ENCODE measurements at regions not wholly inside any gene's neighbourhood (a gene's known extent, or its start where the extent isn't known, plus 50 kb on each side); places are given as distances from the start of the nearest gene placed in this dataset.

GRCh38 chr11:24240496-24241175 is 256.2 kb upstream of the LUZP2 start:
- DNase-seq (ENCODE audit: low read depth in 2 of 2) = peak in 1 of 2 donors; percentile 33
- H3K27ac ChIP-seq (ENCODE audit: insufficient read depth, low read length) = no peak overlapping the region
- no peak for TF ChIP-seq CTCF (conservative IDR thresholded peaks at IDR 0.05 in 1 of 2, IDR thresholded peaks at IDR 0.05 in 1 of 2; ENCODE audit: low read depth in 1 of 2, low read length in 2 of 2)
- TF ChIP-seq EZH2 (IDR thresholded peaks at IDR 0.05; ENCODE audit: low read length, missing control alignments) = no peak
- H2AFZ ChIP-seq (ENCODE audit: low read length) = no peak overlapping the region
- no peak overlapping the region for H3K4me2 ChIP-seq (ENCODE audit: extremely low read depth, insufficient read depth, low read length)
- H3K4me3 ChIP-seq (replicated peaks in 1 of 4; ENCODE audit: control extremely low read depth in 1 of 4, insufficient read depth in 1 of 4, low read depth in 3 of 4, low read length in 4 of 4) = no peak overlapping the region
- peaks cover 2% of the 10 kb centered on the region for H3K4me1 ChIP-seq (ENCODE audit: control insufficient read depth, extremely low read depth, insufficient read depth, low read length)
- no peaks in the 10 kb centered on the region for H3K79me2 ChIP-seq (ENCODE audit: control insufficient read depth, insufficient read depth, low read length)
- H3K36me3 ChIP-seq (ENCODE audit: control insufficient read depth, insufficient read depth, low read length) = no peaks in the 10 kb centered on the region
- H3K27me3 ChIP-seq (ENCODE audit: control insufficient read depth, insufficient read depth, low read length) = no peaks in the 10 kb centered on the region
- H3K9ac ChIP-seq (ENCODE audit: insufficient read depth, low read length) = no peak overlapping the region
- H4K20me1 ChIP-seq (ENCODE audit: control insufficient read depth, extremely low read depth, insufficient read depth, low read length) = peaks cover 1% of the 10 kb centered on the region
- no peaks in the 10 kb centered on the region for H3K9me3 ChIP-seq (ENCODE audit: control insufficient read depth, insufficient read depth, low read depth, low read length)

GRCh38 chr11:24246715-24247114 is 250.1 kb upstream of the LUZP2 start:
- H2AFZ ChIP-seq (ENCODE audit: low read length) = no peak overlapping the region
- H4K20me1 ChIP-seq (ENCODE audit: control insufficient read depth, extremely low read depth, insufficient read depth, low read length) = peaks cover under 1% of the 10 kb centered on the region
- no peaks in the 10 kb centered on the region for H3K9me3 ChIP-seq (ENCODE audit: control insufficient read depth, insufficient read depth, low read depth, low read length)
- no peak overlapping the region for H3K27ac ChIP-seq (ENCODE audit: insufficient read depth, low read length)
- TF ChIP-seq CTCF (conservative IDR thresholded peaks at IDR 0.05 in 1 of 2, IDR thresholded peaks at IDR 0.05 in 1 of 2; ENCODE audit: low read depth in 1 of 2, low read length in 2 of 2) (no peak), EZH2 (IDR thresholded peaks at IDR 0.05; ENCODE audit: low read length, missing control alignments) (no peak)
- H3K36me3 ChIP-seq (ENCODE audit: control insufficient read depth, insufficient read depth, low read length) = no peaks in the 10 kb centered on the region
- no peaks in the 10 kb centered on the region for H3K79me2 ChIP-seq (ENCODE audit: control insufficient read depth, insufficient read depth, low read length)
- no peak overlapping the region for H3K4me3 ChIP-seq (replicated peaks in 1 of 4; ENCODE audit: control extremely low read depth in 1 of 4, insufficient read depth in 1 of 4, low read depth in 3 of 4, low read length in 4 of 4)
- H3K9ac ChIP-seq (ENCODE audit: insufficient read depth, low read length) = no peak overlapping the region
- H3K4me2 ChIP-seq (ENCODE audit: extremely low read depth, insufficient read depth, low read length) = no peak overlapping the region
- no peaks in the 10 kb centered on the region for H3K27me3 ChIP-seq (ENCODE audit: control insufficient read depth, insufficient read depth, low read length)
- no peak for DNase-seq (ENCODE audit: low read depth in 2 of 2)
- H3K4me1 ChIP-seq (ENCODE audit: control insufficient read depth, extremely low read depth, insufficient read depth, low read length) = no peaks in the 10 kb centered on the region

GRCh38 chr11:24247846-24248245 is 249.0 kb upstream of the LUZP2 start:
- no peaks in the 10 kb centered on the region for H3K27me3 ChIP-seq (ENCODE audit: control insufficient read depth, insufficient read depth, low read length)
- H3K4me3 ChIP-seq (replicated peaks in 1 of 4; ENCODE audit: control extremely low read depth in 1 of 4, insufficient read depth in 1 of 4, low read depth in 3 of 4, low read length in 4 of 4) = no peak overlapping the region
- H3K9me3 ChIP-seq (ENCODE audit: control insufficient read depth, insufficient read depth, low read depth, low read length) = no peaks in the 10 kb centered on the region
- TF ChIP-seq CTCF (conservative IDR thresholded peaks at IDR 0.05 in 1 of 2, IDR thresholded peaks at IDR 0.05 in 1 of 2; ENCODE audit: low read depth in 1 of 2, low read length in 2 of 2) = no peak
- TF ChIP-seq EZH2 (IDR thresholded peaks at IDR 0.05; ENCODE audit: low read length, missing control alignments) = no peak
- no peak overlapping the region for H2AFZ ChIP-seq (ENCODE audit: low read length)
- no peaks in the 10 kb centered on the region for H3K36me3 ChIP-seq (ENCODE audit: control insufficient read depth, insufficient read depth, low read length)
- no peak overlapping the region for H3K9ac ChIP-seq (ENCODE audit: insufficient read depth, low read length)
- no peak for DNase-seq (ENCODE audit: low read depth in 2 of 2)
- no peaks in the 10 kb centered on the region for H3K4me1 ChIP-seq (ENCODE audit: control insufficient read depth, extremely low read depth, insufficient read depth, low read length)
- H3K79me2 ChIP-seq (ENCODE audit: control insufficient read depth, insufficient read depth, low read length) = no peaks in the 10 kb centered on the region
- H3K4me2 ChIP-seq (ENCODE audit: extremely low read depth, insufficient read depth, low read length) = no peak overlapping the region
- no peaks in the 10 kb centered on the region for H4K20me1 ChIP-seq (ENCODE audit: control insufficient read depth, extremely low read depth, insufficient read depth, low read length)
- no peak overlapping the region for H3K27ac ChIP-seq (ENCODE audit: insufficient read depth, low read length)
